Neural cell (in vitro differentiated cells): ENCODE measurements at regions not wholly inside any gene's neighbourhood (a gene's known extent, or its start where the extent isn't known, plus 50 kb on each side); places are given as distances from the start of the nearest gene placed in this dataset.

Experiments used
- POLR2AphosphoS5 ChIP-seq: IDR thresholded peaks from 2 replicates; pipeline ENCODE4 v1.6.1; 2012
- REST ChIP-seq: IDR thresholded peaks from 2 replicates; pipeline ENCODE4 v1.6.1; 2012; ENCODE audit warnings: borderline replicate concordance
- TF ChIP-seq, protein P1 (sequence below): fragments of 450-650 bp; IDR thresholded peaks from 2 replicates; pipeline ENCODE4 v1.5.1; 2014; ENCODE audit warnings: antibody characterized with exemption, mild to moderate bottlenecking, moderate library complexity; ENCODE audit not compliant: poor library complexity, severe bottlenecking

DNA sequence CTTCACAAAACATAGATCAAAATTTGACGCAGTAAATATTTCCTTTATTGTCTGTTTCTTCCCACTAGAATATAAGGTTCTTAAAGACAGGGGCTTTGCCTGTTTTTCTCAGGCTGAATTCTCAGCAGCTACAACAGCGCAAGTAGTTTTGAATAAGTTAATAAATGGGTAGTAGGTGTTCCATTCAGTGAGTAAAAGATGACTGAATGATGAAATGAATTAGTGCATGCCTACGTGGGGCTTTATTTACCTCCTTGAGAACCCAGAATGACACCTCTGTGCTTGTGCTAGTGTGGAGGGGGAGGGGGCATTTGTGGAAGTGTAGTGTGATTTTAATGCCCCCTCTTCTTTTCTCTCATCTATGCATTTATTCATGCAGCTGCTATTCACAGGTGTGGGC, 278.9 kb downstream of the FBXW7 start:
- TF ChIP-seq REST, result no peak
- TF ChIP-seq, protein P1, sequence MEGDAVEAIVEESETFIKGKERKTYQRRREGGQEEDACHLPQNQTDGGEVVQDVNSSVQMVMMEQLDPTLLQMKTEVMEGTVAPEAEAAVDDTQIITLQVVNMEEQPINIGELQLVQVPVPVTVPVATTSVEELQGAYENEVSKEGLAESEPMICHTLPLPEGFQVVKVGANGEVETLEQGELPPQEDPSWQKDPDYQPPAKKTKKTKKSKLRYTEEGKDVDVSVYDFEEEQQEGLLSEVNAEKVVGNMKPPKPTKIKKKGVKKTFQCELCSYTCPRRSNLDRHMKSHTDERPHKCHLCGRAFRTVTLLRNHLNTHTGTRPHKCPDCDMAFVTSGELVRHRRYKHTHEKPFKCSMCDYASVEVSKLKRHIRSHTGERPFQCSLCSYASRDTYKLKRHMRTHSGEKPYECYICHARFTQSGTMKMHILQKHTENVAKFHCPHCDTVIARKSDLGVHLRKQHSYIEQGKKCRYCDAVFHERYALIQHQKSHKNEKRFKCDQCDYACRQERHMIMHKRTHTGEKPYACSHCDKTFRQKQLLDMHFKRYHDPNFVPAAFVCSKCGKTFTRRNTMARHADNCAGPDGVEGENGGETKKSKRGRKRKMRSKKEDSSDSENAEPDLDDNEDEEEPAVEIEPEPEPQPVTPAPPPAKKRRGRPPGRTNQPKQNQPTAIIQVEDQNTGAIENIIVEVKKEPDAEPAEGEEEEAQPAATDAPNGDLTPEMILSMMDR, result no peak
- TF ChIP-seq POLR2AphosphoS5, result no peak
